ENCODE measurements at regions not wholly inside any gene's neighbourhood (a gene's known extent, or its start where the extent isn't known, plus 50 kb on each side); places are given as distances from the start of the nearest gene placed in this dataset.

DNA sequence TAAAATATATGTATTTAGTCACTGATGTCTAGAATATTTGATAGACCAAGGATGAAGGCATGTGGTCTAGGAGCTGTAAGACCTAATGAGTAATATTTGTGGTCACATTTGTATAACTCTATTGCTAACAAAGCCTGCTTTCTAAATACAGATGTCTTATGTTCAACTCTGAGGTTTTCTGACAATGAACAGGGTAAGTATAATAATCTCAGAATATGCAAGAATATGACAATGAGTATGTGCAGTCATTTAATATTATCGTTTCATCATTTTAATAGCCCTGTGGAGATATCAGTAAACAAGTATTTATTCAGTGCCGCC is 389.6 kb downstream of the LRIG3 start:
- DNase-seq: no peak

- DNase-seq: no peak
These were observed 387.3 kb downstream of the LRIG3 start for GRCh38 chr12:58532855-58533608.

GRCh38 chr12:58533652-58534051 is 386.7 kb downstream of the LRIG3 start:
- no peak for DNase-seq

DNA sequence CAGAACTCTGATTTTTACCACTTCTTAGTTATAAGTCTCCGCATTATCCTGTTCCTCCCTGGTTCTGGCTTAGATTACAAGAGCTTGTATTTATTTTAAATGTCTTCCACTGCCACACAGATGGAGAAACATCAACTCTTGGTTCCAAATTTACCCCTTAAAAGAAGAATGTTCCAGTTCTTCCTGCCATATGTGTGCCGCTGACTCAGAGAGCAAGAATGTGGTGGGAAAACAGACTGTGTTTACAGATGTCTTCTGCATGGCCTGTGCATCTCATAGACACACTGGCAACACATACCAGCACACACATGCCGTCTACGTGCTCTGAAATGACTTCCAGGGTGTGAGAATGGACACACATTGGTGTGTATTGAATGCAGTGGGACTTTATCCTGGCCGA is 383.0 kb downstream of the LRIG3 start:
- no peak for DNase-seq

GRCh38 chr12:58539295-58539694 is 381.0 kb downstream of the LRIG3 start:
- no peak for DNase-seq

GRCh38 chr12:58540480-58541299 is 379.6 kb downstream of the LRIG3 start:
- DNase-seq: peak; percentile 77

GRCh38 chr12:58541300-58541690 is 379.0 kb downstream of the LRIG3 start:
- no peak for DNase-seq

- no peak for DNase-seq
These were observed 376.0 kb downstream of the LRIG3 start for GRCh38 chr12:58544281-58544680.

DNA sequence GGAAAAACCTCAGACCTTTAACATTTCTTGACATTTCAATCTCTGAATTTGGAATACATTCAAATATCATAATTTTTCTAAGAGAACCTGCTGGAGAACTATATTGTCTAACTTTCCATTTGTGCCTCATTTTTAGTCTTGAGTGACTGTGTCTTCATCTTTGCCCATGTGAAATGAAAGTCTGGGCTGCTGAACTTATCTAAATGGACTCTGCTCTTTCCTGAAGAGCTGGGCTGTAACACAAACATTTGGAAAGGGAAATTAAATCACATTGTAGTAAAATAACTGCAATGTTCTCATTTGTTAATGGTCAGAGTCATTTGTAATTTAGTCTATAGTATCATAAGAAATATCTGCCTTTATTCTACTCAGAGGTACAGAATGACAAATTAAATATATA is 373.1 kb downstream of the LRIG3 start:
- no peak for DNase-seq

DNA sequence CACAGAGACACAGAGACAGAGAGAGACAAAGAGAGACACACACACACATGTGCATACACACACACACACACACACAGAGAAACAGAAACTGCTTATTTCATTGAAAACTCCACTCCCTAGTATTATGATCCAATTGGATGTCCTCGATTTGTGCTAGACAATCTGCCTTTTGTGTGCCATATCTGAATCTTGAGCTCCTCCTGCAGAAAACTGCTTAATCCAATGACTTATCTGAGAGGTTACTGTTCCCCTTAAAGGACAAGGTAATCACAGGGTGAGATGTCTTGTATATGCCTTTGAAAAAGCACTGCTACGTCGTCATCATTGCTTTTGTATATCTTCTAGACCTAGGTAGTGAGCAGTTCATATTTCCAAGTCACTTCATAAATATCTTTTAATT is 371.5 kb downstream of the LRIG3 start:
- no peak for DNase-seq

DNA sequence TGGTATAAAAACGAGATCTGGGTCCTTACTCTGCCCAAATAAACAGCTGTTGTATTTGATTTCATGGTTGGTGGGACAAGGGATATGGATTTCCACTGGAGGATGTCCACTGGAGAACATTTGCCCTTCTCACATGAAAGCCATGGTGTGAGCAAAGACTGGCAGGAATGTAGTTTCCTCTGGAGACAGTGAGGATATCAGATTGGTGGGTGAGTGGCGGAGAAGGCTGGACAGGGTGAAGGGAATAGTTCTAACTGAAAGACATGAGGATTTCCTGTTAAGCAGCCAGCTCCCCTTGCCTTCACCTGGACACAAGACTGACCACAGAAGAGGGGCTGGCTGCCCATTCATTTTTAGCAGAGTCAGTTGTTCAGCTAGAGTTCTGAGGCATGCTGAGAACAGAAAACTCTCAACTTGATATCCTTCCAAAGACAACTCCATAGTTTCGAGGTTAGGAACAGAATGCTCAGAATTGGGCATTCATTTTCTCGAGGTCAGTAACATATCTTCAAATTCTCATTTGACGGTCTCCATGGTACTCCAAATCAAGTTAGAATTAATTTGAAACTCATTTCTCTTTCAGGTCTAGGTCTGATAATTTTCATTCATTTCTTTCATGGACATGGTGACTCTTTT is 365.7 kb downstream of the LRIG3 start:
- no peak for DNase-seq

- no peak for DNase-seq
These were observed 363.1 kb downstream of the LRIG3 start for GRCh38 chr12:58557171-58557570.

GRCh38 chr12:58557661-58558060 is 362.6 kb downstream of the LRIG3 start:
- no peak for DNase-seq

GRCh38 chr12:58563621-58564020 is 356.7 kb downstream of the LRIG3 start:
- DNase-seq: no peak

DNA sequence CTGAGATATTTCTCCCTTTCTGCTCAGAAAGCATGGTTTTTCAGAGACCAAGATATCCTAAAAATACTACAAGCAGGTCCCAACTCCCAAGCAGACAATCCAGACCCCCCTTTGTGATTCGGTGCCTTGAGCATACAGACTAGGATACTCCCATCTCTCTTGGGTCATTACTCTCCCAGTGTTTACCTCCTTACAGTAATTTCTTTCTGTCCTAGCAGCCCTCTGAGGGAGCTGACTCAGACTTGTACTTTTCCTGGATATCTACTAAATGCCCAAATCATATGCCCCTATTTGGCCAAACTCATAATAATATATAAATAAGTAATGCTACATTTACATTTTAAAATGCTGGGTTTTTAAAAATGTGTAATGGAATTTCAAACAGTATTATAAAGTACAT is 355.6 kb downstream of the LRIG3 start:
- DNase-seq: no peak

DNA sequence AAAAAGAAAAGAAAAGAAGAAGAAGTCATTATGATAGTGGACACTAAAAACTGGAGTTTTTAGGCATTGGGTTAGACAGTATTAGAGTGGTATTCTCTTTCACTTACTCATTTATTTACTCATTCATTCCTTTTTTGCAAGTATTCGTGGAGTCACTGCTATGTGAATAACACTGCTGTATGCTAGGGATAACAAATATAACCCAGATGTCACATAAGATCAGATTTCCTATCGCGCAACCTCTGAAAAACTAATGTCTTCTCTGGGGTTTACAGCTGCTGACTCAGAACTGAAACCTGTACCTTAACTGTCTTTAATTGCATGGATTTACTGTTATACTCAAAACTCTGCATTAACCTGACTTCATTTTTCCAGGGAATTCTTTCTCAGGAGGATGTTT is 353.7 kb downstream of the LRIG3 start:
- DNase-seq: no peak

DNA sequence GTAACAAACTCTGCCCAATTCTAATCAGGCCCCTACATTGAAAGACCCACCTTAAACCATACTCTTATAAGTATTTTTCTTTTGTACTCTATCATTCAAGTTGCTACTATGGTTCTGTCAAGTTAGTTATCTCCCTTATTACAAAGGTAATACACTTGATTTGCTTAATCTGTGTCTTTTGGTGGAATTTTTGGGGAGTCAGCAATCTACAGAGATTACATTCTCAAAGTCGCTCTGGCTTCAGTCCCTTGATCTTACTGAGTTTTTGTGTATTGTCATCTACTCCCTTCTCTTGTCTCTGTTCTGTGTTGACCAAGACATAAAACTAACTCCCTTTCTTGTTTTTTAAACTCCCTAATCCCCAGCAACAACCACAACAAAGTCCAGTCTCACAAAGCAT is 353.1 kb downstream of the LRIG3 start:
- DNase-seq: no peak

GRCh38 chr12:58570411-58570810 is 349.9 kb downstream of the LRIG3 start:
- DNase-seq: no peak

DNA sequence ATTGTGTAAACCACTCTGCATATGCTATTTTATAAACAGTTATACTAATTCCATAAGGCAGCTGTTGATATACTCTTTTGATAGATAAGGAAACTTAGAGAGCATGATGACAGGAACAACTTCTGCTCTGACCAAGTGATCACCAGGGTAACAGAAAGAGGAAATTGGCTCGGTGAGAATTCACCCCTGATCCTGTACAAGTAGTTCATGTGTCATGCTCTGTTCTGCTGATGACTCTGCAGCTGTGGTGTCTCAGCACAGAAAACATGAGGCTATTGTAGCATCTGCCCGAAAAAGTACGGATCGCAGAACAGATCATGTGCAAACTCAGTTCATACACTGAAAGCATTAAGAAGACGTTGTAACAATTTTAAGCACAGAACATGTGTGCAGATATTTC is 345.0 kb downstream of the LRIG3 start:
- DNase-seq: peak; percentile 21

DNA sequence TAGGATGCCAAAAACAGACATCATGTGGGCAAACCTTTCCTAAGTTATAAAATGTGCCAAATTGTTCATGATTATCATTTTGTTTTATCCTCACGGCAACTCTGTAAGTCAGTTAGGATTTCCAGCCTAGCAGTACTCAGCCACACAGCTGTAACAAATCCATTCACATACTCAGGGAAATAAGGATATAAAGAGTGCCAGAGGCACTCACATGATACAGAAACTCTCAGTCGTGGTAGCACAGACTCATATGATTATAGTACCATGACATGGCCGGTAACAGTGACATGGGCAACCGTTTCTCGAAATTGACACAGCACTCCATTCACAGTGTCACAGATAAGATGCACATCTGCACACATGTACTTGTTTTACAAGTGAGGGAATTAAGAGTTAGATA is 344.2 kb downstream of the LRIG3 start:
- DNase-seq: no peak

DNA sequence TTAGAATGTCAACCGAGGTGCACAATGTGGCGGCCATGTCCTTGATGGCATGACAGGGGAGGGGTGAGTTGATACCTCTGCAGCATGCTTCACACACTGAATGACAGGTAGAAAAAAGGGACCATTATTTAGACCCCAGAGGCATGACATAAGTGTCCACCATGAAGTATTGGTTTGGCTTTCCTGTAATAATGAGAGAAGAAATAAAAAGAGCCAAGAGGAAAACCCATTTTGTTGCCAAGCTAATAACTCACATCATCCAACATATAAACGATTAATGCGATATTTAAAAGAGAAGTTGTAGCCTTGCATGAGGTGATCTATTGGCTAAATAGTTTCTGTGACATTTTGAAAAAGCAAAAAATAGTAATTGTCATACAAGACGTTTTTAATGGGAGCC is 343.4 kb downstream of the LRIG3 start:
- DNase-seq: peak; percentile 38

- DNase-seq: no peak
These were observed 340.2 kb downstream of the LRIG3 start for GRCh38 chr12:58580095-58580494.

- no peak for DNase-seq
These were observed 336.8 kb downstream of the LRIG3 start for GRCh38 chr12:58583529-58583928.
